ENCODE measurements at regions not wholly inside any gene's neighbourhood (a gene's known extent, or its start where the extent isn't known, plus 50 kb on each side); places are given as distances from the start of the nearest gene placed in this dataset.

GRCh38 chr16:50467559-50467942 lies 80.6 kb upstream of the NKD1 start:
- TF ChIP-seq CTCF (IDR thresholded peaks at IDR 0.05; ENCODE audit: low read depth, low read length, missing input control) (no peak), JUND (IDR thresholded peaks at IDR 0.05) (no peak), TAF1 (conservative IDR thresholded peaks at IDR 0.05) (no peak), HNF4A (conservative IDR thresholded peaks at IDR 0.05) (no peak), SP1 (IDR thresholded peaks at IDR 0.05) (no peak), ZBTB33 (IDR thresholded peaks at IDR 0.05) (no peak), RXRA (IDR thresholded peaks at IDR 0.05) (no peak), YY1 (IDR thresholded peaks at IDR 0.05) (no peak), GABPA (IDR thresholded peaks at IDR 0.05 in 1 of 2, conservative IDR thresholded peaks at IDR 0.05 in 1 of 2) (no peak), MAX (IDR thresholded peaks at IDR 0.05) (no peak), FOXA1 (IDR thresholded peaks at IDR 0.05) (no peak), NR2F2 (IDR thresholded peaks at IDR 0.05) (no peak), ATF3 (IDR thresholded peaks at IDR 0.05) (no peak)
